ENCODE measurements at regions not wholly inside any gene's neighbourhood (a gene's known extent, or its start where the extent isn't known, plus 50 kb on each side); places are given as distances from the start of the nearest gene placed in this dataset.
"Not testable (repeated sequence)": the region's sequence is repeated elsewhere in the genome, so short reads cannot be mapped to it uniquely, and the experiment has no call there.

DNA sequence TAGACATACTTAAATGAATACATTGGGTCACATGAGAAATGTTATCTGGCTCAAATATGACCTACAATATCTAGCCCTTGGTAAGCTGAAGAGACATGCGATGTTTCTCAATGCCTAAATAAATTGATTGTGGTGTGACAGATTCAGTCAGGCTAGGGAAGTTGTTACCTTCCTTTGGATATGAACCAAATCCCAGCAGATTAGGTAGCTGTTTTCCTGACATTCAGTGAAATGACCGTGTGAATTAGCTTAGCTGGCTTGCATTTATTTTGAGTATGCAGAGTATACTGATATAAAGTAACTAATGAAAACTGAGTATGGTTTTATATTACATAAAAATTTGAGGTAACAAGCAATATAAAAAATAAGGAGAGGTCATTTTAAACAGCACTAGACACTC, 288.2 kb downstream of the GJA1 start:
- ATAC-seq (ENCODE audit: low FRiP score) (no peak), DNase-seq (ENCODE audit: low spot score) (no peak)
- TF ChIP-seq, protein P1, sequence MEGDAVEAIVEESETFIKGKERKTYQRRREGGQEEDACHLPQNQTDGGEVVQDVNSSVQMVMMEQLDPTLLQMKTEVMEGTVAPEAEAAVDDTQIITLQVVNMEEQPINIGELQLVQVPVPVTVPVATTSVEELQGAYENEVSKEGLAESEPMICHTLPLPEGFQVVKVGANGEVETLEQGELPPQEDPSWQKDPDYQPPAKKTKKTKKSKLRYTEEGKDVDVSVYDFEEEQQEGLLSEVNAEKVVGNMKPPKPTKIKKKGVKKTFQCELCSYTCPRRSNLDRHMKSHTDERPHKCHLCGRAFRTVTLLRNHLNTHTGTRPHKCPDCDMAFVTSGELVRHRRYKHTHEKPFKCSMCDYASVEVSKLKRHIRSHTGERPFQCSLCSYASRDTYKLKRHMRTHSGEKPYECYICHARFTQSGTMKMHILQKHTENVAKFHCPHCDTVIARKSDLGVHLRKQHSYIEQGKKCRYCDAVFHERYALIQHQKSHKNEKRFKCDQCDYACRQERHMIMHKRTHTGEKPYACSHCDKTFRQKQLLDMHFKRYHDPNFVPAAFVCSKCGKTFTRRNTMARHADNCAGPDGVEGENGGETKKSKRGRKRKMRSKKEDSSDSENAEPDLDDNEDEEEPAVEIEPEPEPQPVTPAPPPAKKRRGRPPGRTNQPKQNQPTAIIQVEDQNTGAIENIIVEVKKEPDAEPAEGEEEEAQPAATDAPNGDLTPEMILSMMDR (IDR thresholded peaks at IDR 0.05) = no peak

DNA sequence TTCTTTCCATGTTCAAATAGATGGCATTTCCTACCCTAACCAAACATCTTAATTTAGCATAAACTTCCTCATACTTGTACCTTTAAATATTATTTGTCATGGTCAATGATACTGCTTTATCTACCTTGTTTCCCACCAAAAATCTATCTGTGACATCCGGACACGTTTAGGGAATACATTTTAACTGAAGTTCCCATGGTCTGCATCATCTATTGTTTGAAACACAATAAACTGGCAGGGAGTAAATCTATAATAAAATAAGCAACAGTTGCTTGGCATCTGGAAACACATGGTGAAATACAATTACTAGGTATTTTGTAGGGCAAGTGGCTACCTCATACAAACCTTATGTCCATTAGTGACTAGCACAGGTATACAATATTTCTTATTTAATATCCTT, 289.1 kb downstream of the GJA1 start:
- TF ChIP-seq, protein P1 (IDR thresholded peaks at IDR 0.05) = no peak
- no peak for ATAC-seq (ENCODE audit: low FRiP score)
- DNase-seq (ENCODE audit: low spot score) = no peak

DNA sequence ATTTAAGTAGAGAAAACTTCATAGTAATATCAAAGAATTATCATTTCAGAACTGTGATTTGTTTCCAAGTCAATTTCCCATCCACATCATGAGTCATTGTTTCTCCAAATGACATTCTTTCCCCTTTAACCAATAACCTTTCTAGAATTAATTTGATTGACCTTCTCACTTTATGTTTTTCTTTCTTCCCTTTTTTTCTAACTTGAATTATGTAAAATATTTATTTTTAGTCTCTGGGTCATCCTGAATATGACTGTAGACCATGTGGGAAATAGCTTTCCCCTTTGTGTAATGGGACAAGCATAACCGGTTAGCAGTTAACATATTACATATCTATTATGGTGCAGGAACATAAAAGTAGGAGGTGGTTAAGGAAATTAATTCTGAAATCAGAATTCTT, 291.1 kb downstream of the GJA1 start:
- no peak for DNase-seq (ENCODE audit: low spot score)
- TF ChIP-seq, protein P1 (IDR thresholded peaks at IDR 0.05) = no peak
- ATAC-seq (ENCODE audit: low FRiP score) = no peak

DNA sequence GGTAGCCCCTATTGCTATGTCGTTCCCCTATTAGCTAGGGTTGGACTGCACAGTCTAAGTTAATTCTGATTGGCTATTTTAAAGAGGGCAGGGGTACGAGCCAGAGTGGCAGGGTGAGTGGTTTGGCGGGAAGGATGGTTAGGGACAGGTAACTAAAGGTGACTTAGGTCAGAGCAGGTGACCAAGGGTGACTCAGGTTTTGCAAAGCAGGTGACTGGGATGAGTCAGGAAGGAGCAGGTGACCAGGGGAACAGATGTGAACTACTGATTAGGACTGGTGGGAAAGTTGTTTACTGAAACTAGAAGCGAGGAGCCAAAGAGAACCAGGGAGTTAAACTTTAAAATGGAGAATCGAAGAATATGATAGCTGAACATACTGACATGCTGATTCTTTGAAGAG, 295.2 kb downstream of the GJA1 start:
- TF ChIP-seq, protein P1 (IDR thresholded peaks at IDR 0.05) = no peak
- DNase-seq (ENCODE audit: low spot score) (no peak), ATAC-seq (ENCODE audit: low FRiP score) (no peak)

DNA sequence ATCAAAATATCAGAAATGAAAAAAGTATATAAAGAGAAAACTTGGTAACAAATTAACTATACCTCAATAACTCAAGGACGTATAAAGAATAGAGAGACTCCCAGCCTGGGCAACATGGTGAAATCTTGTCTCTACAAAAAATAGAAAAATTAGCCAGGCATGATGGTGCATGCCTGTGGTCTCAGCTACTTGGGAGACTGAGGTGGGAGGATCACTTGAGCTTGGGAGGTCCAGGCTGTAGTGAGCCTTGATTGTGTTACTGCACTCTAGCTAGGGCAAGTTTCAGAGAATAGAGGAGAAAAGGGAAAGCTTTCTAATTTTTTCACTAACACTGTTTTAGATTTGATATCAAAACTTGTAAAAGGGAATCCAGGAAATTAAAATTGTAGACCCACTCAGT, 295.9 kb downstream of the GJA1 start:
- TF ChIP-seq, protein P1 (IDR thresholded peaks at IDR 0.05) = no peak
- no peak for ATAC-seq (ENCODE audit: low FRiP score)

DNA sequence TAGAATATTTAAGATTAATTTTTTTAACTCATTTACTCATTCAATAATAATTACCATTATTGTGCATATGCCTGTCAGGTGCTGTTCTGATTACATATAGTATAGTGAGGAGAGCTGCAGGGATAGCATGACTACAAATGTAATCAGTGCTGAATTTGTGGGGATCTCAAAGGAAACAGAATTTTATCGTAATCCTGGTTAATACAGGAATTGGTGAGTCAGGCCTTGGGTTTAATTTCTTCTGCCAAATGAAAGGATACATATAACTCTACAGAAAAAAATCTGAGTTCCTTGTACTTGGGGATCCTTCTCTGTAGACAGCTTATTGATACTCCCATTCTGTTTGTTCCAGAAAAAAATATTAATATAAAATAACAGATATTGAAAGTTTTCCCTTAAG, 297.2 kb downstream of the GJA1 start:
- TF ChIP-seq, protein P1 (IDR thresholded peaks at IDR 0.05) = no peak
- DNase-seq (ENCODE audit: low spot score) (no peak), ATAC-seq (ENCODE audit: low FRiP score) (no peak)

More for the DNA sequence above, 295.9 kb downstream of the GJA1 start:
- DNase-seq (ENCODE audit: low spot score) = no peak

DNA sequence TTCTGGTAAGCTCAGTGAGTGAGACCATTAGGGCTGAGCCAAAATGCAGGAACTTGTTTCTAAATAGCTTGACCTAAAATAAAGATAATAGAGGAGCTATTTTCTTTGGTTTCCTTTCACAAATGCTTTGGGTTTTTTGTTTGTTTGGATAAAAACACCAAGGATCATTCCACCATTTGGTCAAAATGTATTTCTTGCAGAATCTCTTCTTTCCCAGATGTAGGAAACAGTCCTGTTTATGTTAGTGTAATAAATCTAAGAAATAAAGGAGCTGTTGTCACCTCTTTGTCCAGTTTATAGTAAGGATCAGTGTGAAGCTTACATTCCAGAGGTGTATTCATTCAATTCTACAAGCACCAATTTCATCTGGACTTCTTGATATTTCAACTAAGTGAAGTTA, 297.8 kb downstream of the GJA1 start:
- DNase-seq (ENCODE audit: low spot score) (no peak), ATAC-seq (ENCODE audit: low FRiP score) (no peak)
- TF ChIP-seq, protein P1 (IDR thresholded peaks at IDR 0.05) = no peak

DNA sequence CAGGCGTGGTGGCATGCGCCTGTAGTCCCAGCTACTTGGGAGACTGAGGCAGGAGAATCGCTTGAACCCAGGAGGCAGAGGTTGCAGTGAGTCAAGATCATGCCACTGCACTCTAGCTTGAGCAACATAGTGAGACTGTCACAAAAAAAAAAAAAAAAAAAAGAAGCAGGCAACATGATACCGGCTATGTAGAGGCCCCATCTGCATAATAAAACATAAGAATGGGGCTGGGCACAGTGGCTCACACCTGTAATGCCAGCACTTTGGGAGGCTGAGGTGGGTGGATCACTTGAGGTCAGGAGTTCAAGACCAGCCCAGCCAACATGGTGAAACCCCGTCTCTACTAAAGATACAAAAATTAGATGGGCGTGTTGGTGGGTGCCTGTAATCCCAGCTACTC, 304.7 kb downstream of the GJA1 start:
- not testable (repeated sequence) for DNase-seq (ENCODE audit: low spot score); ATAC-seq (ENCODE audit: low FRiP score)

All from omental fat pad (tissue), 3 donors.